Motor neuron (in vitro differentiated cells): ENCODE measurements at regions not wholly inside any gene's neighbourhood (a gene's known extent, or its start where the extent isn't known, plus 50 kb on each side); places are given as distances from the start of the nearest gene placed in this dataset.

Source experiments
- ATAC-seq, 8 experiments: fragments of 200-7000 bp; cut with Tn5 transposase; replicated peaks in 6 of 8; 2 replicates each; pipeline ENCODE4 v1.8.0; 2021; ENCODE audit warnings: mild to moderate bottlenecking in 8 of 8, moderate library complexity in 8 of 8
- H3K27ac ChIP-seq, 2 donors: fragments of 250-450 bp; sonication (Bioruptor Pico); 2 replicates each; pipeline ENCODE4 v1.9.0; 2021; ENCODE audit warnings: antibody characterized with exemption in 2 of 2, mild to moderate bottlenecking in 2 of 2, moderate library complexity in 1 of 2
- H3K4me1 ChIP-seq, 2 donors: fragments of 250-450 bp; sonication (Bioruptor Pico); replicated peaks in 1 of 2; 2 replicates each; pipeline ENCODE4 v1.6.1; 2021; ENCODE audit warnings: antibody characterized with exemption in 2 of 2, mild to moderate bottlenecking in 2 of 2, moderate library complexity in 1 of 2
- H3K4me3 ChIP-seq, 5 donors: fragments of 250-450 bp; sonication (Bioruptor Pico); 2 replicates each; pipeline ENCODE4 v1.9.0; 2021; ENCODE audit warnings: antibody characterized with exemption in 5 of 5, mild to moderate bottlenecking in 5 of 5, moderate library complexity in 4 of 5
- WGBS, 10 experiments: fragments of 450-650 bp; shearing (Covaris generic); methylation state at CpG; one replicate each; pipeline ENCODE4 v1.0.0; 2022; 5-methylcytosine and 5-hydroxymethylcytosine counted together
- in situ Hi-C, 9 experiments: fragments of 400-800 bp; cut with MboI; loops; one replicate each; pipeline ENCODE4 v1.15.0; 2021; ENCODE audit warnings: low sequenced_read_pairs in 9 of 9, low pct_unique_long_range_greater_than_20kb in 2 of 9; ENCODE audit not compliant: unreplicated experiment in 9 of 9

DNA sequence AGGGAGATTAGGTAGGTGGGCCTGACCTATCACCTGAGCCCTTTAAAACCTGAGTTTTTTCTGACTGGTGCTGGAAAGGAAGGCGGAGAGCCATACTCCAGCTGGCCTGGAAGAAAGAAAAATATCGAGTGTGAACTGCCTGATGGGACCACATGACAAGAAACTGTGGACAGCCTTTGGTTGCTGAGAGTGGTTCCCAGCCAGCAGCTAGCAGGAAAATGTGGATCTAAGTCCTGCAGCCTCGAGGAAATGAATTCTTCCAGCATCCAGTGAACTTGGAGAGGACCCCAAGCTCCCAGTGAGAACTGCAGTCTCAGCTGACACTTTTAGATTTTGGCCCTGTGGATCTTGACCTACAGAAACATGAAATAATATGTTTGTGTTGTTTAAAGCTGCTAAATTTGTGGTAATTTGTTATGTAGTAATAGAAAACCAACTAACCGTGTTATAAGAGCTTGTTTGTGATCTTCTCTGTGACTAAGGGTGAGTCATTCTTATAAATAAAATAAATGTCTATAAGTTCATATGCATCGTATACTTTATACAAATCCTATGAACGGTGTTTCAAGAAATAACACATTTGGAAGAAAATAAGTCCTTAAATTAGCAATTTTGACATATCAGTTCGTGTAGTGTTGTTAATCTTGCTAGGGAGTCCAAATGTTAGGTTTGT lies 359.6 kb downstream of the BMP4 start:
- peak in 1 of 8 experiments; percentile 35 for ATAC-seq
- no peak overlapping the region for H3K4me3 ChIP-seq
- H3K4me1 ChIP-seq, result no peaks in the 10 kb centered on the region
- H3K27ac ChIP-seq, result no peak overlapping the region
- in situ Hi-C loops, result no loop called here
- WGBS, 10 experiments, result 24 to 94% (median 82%) methylated on average over 2 to 6 of the region's 7 CpGs

DNA sequence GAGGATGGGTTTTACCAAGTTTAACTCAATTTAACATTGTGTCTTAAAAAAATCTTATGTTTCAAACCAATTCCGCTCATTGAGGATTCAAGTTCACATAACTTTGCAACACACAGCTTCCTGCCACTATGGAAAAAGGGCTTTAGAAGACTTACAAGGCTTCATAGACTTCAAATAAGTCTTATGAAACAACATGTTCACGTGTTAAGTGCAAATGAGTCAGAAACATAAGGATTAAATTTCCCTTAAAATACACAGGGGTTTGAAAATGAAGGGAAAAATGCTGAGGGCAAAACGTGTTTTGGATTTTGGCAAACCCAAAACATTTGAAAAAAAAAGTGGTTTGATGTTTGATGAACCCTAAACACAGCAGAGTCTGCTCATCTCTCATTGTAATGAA lies 364.8 kb downstream of the BMP4 start:
- WGBS, 10 experiments, result 29 to 100% (median 60%) methylated on average over 1 to 3 of the region's 3 CpGs; no CpG with 5 or more reads in 1 of the 10 experiments
- no peak for ATAC-seq
- in situ Hi-C loops, result no loop called here
- Histone ChIP-seq H3K27ac (no peak overlapping the region), H3K4me3 (no peak overlapping the region), H3K4me1 (no peaks in the 10 kb centered on the region)

DNA sequence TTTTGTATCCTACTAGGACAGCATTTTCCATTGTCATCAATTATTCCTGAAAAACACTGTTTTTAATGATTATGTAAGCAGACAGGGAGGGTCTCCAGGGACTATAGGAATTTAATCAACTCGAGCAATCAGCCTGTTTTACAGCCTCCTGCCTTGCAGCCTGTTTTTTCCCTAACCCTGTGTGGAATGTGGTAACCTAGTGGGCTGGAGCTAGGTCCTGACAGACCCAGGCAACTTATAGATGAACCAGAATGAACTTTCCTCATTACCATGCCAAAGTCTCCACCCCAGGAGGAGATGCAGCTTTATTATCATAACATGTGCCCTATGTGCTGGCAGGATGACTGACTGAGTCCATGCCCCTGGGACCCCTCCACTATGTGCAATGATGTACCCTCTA lies 375.1 kb downstream of the BMP4 start:
- no peak overlapping the region for H3K27ac ChIP-seq
- H3K4me1 ChIP-seq, result no peaks in the 10 kb centered on the region
- ATAC-seq, result peak in 4 of 8 experiments; percentile 26 to 61 (median 36)
- WGBS, 10 experiments, result 0 to 50% (median 0%) methylated on average over 1 of the region's 1 CpG; no CpG with 5 or more reads in 3 of the 10 experiments
- in situ Hi-C loops, result no loop called here
- H3K4me3 ChIP-seq, result no peak overlapping the region

DNA sequence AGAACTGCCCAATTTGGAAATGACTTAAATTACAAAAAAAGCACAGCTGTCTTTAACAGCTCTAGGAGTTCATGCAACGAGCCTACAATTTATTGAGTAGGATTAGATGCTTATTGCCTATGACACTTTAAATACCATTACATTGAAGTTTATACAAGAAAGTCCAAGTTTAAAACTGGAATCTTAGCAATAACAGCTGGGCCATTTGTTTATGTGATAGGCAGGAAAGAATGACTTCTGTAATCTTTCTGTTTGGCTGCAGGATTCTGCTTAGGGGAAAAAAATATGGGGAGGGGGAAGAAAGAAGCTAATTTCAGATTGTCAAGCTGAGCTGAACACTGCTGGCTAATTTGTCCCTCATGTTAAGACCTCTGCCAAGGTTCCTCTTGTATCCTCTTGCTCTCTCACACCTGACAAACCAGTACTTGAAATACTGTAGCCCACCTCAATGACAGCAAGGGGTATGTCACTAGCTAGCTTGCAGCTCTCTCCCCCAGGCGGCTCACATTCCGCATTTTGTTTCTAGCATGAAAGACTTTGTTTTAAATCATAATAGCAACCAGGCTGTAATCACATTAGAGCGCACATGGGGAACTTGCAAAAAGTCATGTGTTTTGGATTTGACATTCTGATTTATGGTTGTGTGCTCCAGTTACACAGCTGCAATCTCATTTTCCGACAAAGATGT lies 384.8 kb downstream of the BMP4 start:
- no peak overlapping the region for H3K4me3 ChIP-seq
- peaks cover 10% of the 10 kb centered on the region in 2 donors for H3K4me1 ChIP-seq
- in situ Hi-C loops, result no loop called here
- ATAC-seq, result peak; percentile 45 to 89 (median 68)
- no peak overlapping the region for H3K27ac ChIP-seq
- 0 to 100% (median 33%) methylated on average over 1 to 5 of the region's 5 CpGs for WGBS, 10 experiments

DNA sequence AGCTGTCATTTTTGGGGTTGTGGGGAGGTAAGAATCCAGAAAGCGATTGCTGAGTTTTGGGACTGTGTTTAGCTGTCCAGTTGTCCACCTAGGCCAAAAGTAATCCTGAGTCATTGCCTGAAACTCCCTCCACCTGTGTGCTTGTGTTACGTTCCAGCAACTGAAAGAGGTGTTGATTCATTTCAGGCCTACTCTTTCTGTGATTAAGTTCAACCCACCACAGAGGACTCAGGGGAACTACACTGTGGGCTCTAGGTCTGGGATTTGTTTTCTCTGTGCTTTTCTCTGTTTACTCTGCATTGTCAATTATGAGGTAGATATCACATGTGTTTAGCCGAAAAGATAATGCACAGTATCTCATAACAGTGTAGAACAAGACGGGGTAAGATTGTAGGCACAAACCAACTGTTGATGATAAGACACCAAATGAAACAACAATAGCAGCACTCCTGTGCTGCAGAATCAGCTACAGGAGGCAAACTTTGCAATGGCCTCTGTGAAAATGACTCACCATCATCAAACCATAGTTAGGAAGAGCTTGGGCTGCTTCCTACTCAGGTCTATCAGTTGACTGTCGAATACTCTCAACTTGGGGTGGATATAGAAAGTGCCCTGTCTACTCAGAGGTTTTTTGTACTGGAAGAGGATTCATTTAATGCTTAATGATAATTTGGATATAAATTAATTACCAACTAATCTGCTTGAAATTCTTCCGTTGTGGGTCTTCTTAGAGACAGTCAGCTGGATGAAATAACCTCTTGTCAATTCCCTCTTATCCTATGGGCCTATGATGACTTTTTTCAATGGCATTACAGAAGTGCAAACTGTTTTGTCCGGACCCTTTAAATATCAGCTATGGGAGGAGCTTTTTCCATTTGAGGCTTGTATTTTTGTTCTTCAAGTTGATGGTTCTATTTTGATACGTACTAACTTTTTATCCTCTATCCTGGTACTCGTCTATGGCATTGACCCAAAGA lies 385.9 kb downstream of the BMP4 start:
- no peak overlapping the region for H3K4me3 ChIP-seq
- in situ Hi-C loops, result no loop called here
- ATAC-seq, result no peak
- H3K4me1 ChIP-seq, result peaks cover 10% of the 10 kb centered on the region in 2 donors
- no peak overlapping the region for H3K27ac ChIP-seq
- 51 to 96% (median 78%) methylated on average over 2 to 8 of the region's 9 CpGs for WGBS, 10 experiments

DNA sequence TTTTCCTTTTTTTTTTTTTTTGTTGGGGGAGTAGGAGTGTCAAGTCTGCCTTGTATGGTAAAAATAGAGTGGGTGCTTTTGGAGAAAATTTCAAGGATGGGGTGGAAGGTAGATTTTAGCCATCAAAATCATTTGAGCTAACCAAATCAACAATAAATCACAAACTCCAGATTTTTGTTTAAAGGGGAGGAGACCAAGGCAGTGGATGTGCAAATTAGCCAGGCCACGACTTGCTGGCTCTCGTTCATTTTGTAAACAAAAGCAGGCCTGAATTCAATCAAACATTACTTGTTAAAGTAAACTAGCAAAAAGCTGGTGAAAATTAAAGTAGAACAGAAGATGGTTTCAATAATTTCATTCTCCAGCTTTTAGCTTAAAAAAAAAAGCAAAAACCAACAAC lies 387.2 kb downstream of the BMP4 start:
- Histone ChIP-seq H3K27ac (no peak overlapping the region), H3K4me3 (no peak overlapping the region), H3K4me1 (peaks cover 10% of the 10 kb centered on the region in 2 donors)
- no peak for ATAC-seq
- in situ Hi-C loops, result no loop called here
- WGBS, 10 experiments, result 0 to 96% (median 78%) methylated on average over 1 to 2 of the region's 2 CpGs; no CpG with 5 or more reads in 1 of the 10 experiments

DNA sequence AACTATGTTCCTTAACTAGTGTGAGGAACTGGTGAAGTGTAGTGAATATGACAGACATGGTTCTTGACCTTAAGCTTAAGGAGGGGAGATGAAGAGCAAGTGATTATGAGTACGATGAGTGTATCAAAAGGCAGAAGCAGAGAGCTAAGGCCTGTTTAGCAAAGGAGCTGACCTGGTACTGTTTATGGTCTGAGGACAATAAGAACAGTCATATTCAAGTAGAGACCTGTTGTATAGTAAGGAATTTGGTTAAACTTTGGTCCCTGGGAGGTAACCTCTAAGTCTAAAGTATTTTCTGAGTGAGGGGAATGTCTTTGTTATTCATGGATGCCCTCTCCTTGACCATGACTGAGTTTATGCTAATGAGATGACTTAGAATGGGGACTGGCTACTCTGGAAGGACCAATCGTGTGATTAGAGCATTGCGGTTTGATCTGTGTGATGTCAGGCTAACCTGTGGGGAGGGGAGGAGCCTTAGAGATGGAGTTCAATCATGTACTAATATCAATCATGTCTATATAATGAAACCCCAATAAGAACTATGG lies 389.3 kb downstream of the BMP4 start:
- H3K4me3 ChIP-seq, result no peak overlapping the region
- ATAC-seq, result no peak
- in situ Hi-C loops, result no loop called here
- no peak overlapping the region for H3K27ac ChIP-seq
- H3K4me1 ChIP-seq, result peaks cover 9 to 10% of the 10 kb centered on the region in 2 donors
- WGBS, 10 experiments, result 75 to 92% (median 85%) methylated on average over 1 to 3 of the region's 3 CpGs; no CpG with 5 or more reads in 2 of the 10 experiments

DNA sequence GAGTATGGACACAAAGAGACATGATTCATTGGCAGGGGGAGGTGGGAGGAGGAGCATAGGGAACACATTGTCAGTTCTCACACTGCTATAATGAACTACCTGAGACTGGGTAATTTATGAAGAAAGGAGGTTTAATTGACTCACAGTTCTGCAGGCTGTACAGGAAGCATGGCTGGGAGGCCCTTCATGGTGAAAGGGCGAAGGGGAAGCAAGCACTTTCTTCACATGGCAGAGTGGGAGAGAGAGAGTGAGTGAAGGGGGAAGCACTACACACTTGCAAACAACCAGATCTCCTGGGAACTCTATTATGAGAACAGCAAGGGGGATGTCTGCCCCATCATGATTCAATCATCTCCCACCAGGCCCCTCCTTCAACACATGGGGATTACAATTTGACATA lies 391.8 kb downstream of the BMP4 start:
- 67 to 100% (median 85%) methylated on average over 1 of the region's 1 CpG; no CpG with 5 or more reads in 6 of the 10 experiments for WGBS, 10 experiments
- in situ Hi-C loops, result no loop called here

DNA sequence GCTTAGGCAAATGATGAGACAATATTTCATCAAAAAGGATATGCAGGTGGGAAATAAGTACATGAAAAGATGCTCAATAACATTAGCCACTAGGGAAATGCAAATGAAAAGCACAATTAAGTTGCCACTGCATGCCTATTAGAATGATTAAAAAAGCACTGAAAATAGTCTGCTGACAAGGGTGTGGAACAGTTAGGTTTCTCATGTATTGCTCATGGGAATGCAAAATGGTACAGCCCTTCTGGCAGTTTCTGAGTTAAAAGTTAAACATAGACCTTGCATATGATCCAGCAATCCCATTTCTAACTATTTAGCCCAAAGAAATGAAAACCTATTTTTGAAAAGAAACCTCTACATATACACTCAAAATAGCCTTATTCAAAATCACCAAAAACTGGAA lies 393.0 kb downstream of the BMP4 start:
- in situ Hi-C loops, result no loop called here
- peak in 2 of 8 experiments; percentile 61 to 82 for ATAC-seq
- H3K27ac ChIP-seq, result no peak overlapping the region
- H3K4me3 ChIP-seq, result no peak overlapping the region
- H3K4me1 ChIP-seq, result peaks cover 0 to 2% of the 10 kb centered on the region in 2 donors

More for the DNA sequence above, 391.8 kb downstream of the BMP4 start:
- Histone ChIP-seq H3K4me1 (peaks cover 0 to 2% of the 10 kb centered on the region in 2 donors), H3K27ac (no peak overlapping the region), H3K4me3 (no peak overlapping the region)
- peak in 3 of 8 experiments; percentile 15 to 27 (median 21) for ATAC-seq

DNA sequence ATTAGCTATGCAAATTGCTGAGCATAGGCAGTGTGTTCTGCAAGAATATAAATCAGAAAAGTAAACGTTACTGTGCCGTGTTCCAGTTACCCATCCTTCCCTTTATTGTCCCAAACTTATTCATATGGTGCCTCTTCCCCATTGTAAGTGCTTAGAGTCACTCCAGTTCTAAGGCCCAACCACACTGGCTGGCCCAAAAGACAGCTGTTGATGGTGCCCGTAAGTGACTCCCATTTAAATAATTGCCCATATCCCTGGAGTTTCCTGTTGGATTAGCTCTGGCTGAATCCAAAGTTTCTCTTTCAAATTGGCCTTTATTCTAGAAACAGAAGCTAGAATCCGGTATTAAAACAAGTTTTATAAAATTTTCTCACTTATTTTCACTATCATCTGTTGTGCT lies 400.1 kb upstream of the DDHD1 start:
- in situ Hi-C loops, result no loop called here
- no peak overlapping the region for H3K27ac ChIP-seq
- H3K4me3 ChIP-seq, result no peak overlapping the region
- ATAC-seq, result no peak
- WGBS, 10 experiments, result 38 to 100% (median 83%) methylated on average over 1 to 4 of the region's 4 CpGs
- H3K4me1 ChIP-seq, result no peaks in the 10 kb centered on the region

DNA sequence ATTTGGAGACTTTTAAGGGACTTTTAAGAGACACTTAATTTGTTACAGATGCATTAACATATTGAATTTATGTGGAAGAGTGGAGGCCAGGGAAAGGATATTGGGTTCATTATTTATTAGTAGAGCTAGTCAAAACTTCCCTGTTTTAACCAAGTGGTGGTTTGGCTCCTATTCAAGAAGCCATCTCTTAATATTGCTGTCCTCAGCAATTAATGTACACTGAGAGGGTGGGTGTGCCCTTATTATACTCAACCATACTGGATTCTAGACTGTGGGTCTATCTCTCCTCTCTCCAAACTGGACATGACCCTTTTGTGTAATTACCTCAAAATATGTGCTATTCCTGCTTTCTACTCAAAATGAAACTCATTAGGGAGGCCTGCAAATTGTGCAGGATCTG lies 398.7 kb upstream of the DDHD1 start:
- in situ Hi-C loops, result no loop called here
- Histone ChIP-seq H3K4me1 (no peaks in the 10 kb centered on the region), H3K27ac (no peak overlapping the region), H3K4me3 (no peak overlapping the region)
- ATAC-seq, result no peak

DNA sequence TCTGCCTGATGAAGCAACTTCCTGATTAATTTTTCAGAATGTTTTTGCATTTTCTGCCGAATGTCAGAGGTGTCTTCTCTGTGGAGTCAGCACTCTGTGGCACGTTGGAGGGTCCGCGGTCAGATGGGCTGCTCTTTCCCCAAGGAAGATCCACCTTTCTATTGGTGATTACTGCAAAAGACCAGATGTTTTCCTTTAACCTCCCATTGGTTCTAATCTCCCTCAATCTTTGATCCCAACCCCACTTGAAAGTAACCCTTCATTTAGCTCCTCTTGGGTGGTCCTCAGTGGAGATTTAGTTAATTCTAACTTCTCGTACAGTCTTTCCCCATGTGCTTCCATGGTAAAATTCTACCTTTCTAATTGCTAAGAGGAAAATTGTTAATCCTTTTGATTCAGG lies 397.7 kb upstream of the DDHD1 start:
- ATAC-seq, result no peak
- H3K4me1 ChIP-seq, result no peaks in the 10 kb centered on the region
- H3K27ac ChIP-seq, result no peak overlapping the region
- in situ Hi-C loops, result no loop called here
- 52 to 100% (median 83%) methylated on average over 1 to 5 of the region's 5 CpGs for WGBS, 10 experiments
- H3K4me3 ChIP-seq, result no peak overlapping the region

DNA sequence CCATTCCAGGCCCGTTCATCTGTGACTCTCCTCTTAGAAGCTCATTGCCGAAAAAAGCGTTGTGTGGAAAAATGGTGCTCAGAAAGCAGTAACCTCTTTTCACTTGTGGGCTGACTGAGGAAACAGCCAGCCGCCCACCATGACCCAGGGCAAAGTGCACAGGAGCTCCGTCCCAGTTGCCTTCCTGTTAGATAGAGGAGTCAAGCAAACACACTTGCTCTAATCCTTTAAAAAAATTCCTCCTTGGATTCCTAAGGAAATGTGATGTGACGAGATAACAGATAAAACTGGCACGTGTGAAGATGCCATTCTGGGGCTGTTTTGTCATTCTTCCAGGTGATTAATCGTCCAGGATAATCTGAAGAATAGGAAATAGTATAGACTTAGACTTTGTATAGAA lies 396.8 kb upstream of the DDHD1 start:
- Histone ChIP-seq H3K4me3 (no peak overlapping the region), H3K4me1 (no peaks in the 10 kb centered on the region), H3K27ac (no peak overlapping the region)
- in situ Hi-C loops, result loop anchor here in 8 of 9 experiments (25.0 kb wide), 3 partner anchors 412 to 787 kb away; partner anchors contain the start of gene BMP4 (in 1 of the 8)
- no peak for ATAC-seq
- 72 to 100% (median 92%) methylated on average over 2 to 8 of the region's 8 CpGs for WGBS, 10 experiments
